ENCODE measurements at regions not wholly inside any gene's neighbourhood (a gene's known extent, or its start where the extent isn't known, plus 50 kb on each side); places are given as distances from the start of the nearest gene placed in this dataset.

- no peak for TF ChIP-seq EZH2 (IDR thresholded peaks at IDR 0.05; ENCODE audit: borderline replicate concordance, insufficient read depth, low read length, poor library complexity, severe bottlenecking)
- no peak for TF ChIP-seq CTCF (IDR thresholded peaks at IDR 0.05; ENCODE audit: poor library complexity, severe bottlenecking)
These were observed 101.3 kb upstream of the NPFFR2 start for GRCh38 chr4:71930459-71930858.

Data from neural cell (in vitro differentiated cells).